H9 (cell line): ENCODE measurements at regions not wholly inside any gene's neighbourhood (a gene's known extent, or its start where the extent isn't known, plus 50 kb on each side); places are given as distances from the start of the nearest gene placed in this dataset.

ENCODE experiments used
- DNase-seq: peaks from one replicate; pipeline ENCODE4 v3.0.0-alpha.2; 2017
- H2AFZ ChIP-seq: one replicate; pipeline ENCODE4 v1.6.1; 2013; ENCODE audit warnings: mild to moderate bottlenecking, low read length, control low read depth, moderate library complexity
- H2AK5ac ChIP-seq: 2 replicates; pipeline ENCODE4 v1.6.1; 2013; ENCODE audit warnings: low read length, control low read depth, mixed read lengths; ENCODE audit not compliant: insufficient read length
- H2BK120ac ChIP-seq: one replicate; pipeline ENCODE4 v1.6.1; 2013; ENCODE audit warnings: low read depth, mild to moderate bottlenecking, low read length, control low read depth, inconsistent platforms; ENCODE audit not compliant: poor library complexity, severe bottlenecking
- H2BK12ac ChIP-seq: 2 replicates; pipeline ENCODE4 v1.6.1; 2013; ENCODE audit warnings: low read length, control low read depth, mixed read lengths, low read depth; ENCODE audit not compliant: insufficient read length
- H2BK15ac ChIP-seq: 2 replicates; pipeline ENCODE4 v1.6.1; 2013; ENCODE audit warnings: low read depth, low read length, control low read depth
- H2BK20ac ChIP-seq: one replicate; pipeline ENCODE4 v1.6.1; 2013; ENCODE audit warnings: low read depth, mild to moderate bottlenecking, low read length, control low read depth, inconsistent platforms; ENCODE audit not compliant: poor library complexity, severe bottlenecking
- H2BK5ac ChIP-seq: 2 replicates; pipeline ENCODE4 v1.6.1; 2013; ENCODE audit warnings: low read length, control low read depth, mixed read lengths; ENCODE audit not compliant: insufficient read length
- H3K14ac ChIP-seq: 2 replicates; pipeline ENCODE4 v1.6.1; 2013; ENCODE audit warnings: low read length, control low read depth; ENCODE audit not compliant: insufficient read depth
- H3K18ac ChIP-seq: 2 replicates; pipeline ENCODE4 v1.6.1; 2013; ENCODE audit warnings: low read depth, mild to moderate bottlenecking, mixed read lengths, low read length, control low read depth; ENCODE audit not compliant: insufficient read length
- H3K23ac ChIP-seq: 2 replicates; pipeline ENCODE4 v1.6.1; 2013; ENCODE audit warnings: low read length, control low read depth, mixed read lengths, low read depth; ENCODE audit not compliant: insufficient read length
- H3K23me2 ChIP-seq: 2 replicates; pipeline ENCODE4 v1.6.1; 2013; ENCODE audit warnings: low read depth, mild to moderate bottlenecking, mixed read lengths, low read length, control low read depth; ENCODE audit not compliant: insufficient read length, poor library complexity, severe bottlenecking
- H3K27ac ChIP-seq: 2 replicates; pipeline ENCODE4 v1.5.1; 2013; ENCODE audit warnings: low read length, control low read depth, mixed read lengths, low read depth; ENCODE audit not compliant: insufficient read length
- H3K27me3 ChIP-seq: 2 replicates; pipeline ENCODE4 v1.6.1; 2013; ENCODE audit warnings: low read length, control low read depth, inconsistent platforms; ENCODE audit not compliant: insufficient read depth
- H3K4ac ChIP-seq: 2 replicates; pipeline ENCODE4 v1.6.1; 2013; ENCODE audit warnings: low read depth, mild to moderate bottlenecking, control low read depth, inconsistent platforms, low read length, moderate library complexity
- H3K4me1 ChIP-seq: 2 replicates; pipeline ENCODE4 v1.6.1; 2013; ENCODE audit warnings: low read length, control low read depth, inconsistent platforms; ENCODE audit not compliant: insufficient read depth
- H3K4me2 ChIP-seq: 2 replicates; pipeline ENCODE4 v1.6.1; 2013; ENCODE audit warnings: low read length, control low read depth, mixed read lengths; ENCODE audit not compliant: insufficient read length, insufficient read depth
- H3K56ac ChIP-seq: 2 replicates; pipeline ENCODE4 v1.6.1; 2013; ENCODE audit warnings: low read depth, mild to moderate bottlenecking, mixed read lengths, low read length, control low read depth; ENCODE audit not compliant: insufficient read length
- H3K79me1 ChIP-seq: 2 replicates; pipeline ENCODE4 v1.6.1; 2013; ENCODE audit warnings: low read depth, mild to moderate bottlenecking, moderate library complexity, low read length, control low read depth, inconsistent platforms; ENCODE audit not compliant: insufficient read depth, poor library complexity, severe bottlenecking
- H3K79me2 ChIP-seq: 2 replicates; pipeline ENCODE4 v1.6.1; 2013; ENCODE audit warnings: low read length, control low read depth, inconsistent platforms; ENCODE audit not compliant: insufficient read depth
- H3K9ac ChIP-seq: 2 replicates; pipeline ENCODE4 v1.6.1; 2013; ENCODE audit warnings: low read length, control low read depth, mixed read lengths; ENCODE audit not compliant: insufficient read length; ENCODE audit errors: extremely low read depth
- H3K9me3 ChIP-seq: one replicate; pipeline ENCODE4 v1.6.1; 2013; ENCODE audit warnings: low read depth, low read length, inconsistent platforms; ENCODE audit not compliant: control insufficient read depth
- H3T11ph ChIP-seq: one replicate; pipeline ENCODE4 v1.6.1; 2013; ENCODE audit warnings: mild to moderate bottlenecking, low read length, control low read depth, inconsistent platforms
- H4K20me1 ChIP-seq: one replicate; pipeline ENCODE4 v1.6.1; 2013; ENCODE audit not compliant: control insufficient read depth, insufficient read length, insufficient read depth
- H4K5ac ChIP-seq: 2 replicates; pipeline ENCODE4 v1.6.1; 2013; ENCODE audit warnings: low read depth, mild to moderate bottlenecking, mixed read lengths, low read length, control low read depth; ENCODE audit not compliant: insufficient read length
- H4K8ac ChIP-seq: replicated peaks from 2 replicates; pipeline ENCODE4 v1.6.1; 2013; ENCODE audit warnings: low read length, control low read depth, mixed read lengths, low read depth; ENCODE audit not compliant: insufficient read length
- H4K91ac ChIP-seq: 2 replicates; pipeline ENCODE4 v1.6.1; 2013; ENCODE audit warnings: low read depth, mild to moderate bottlenecking, moderate library complexity, mixed read lengths, low read length, control low read depth; ENCODE audit not compliant: insufficient read length
- H3K27ac Mint-ChIP-seq, 3 experiments: 2 replicates in 2 of 3; 3 replicates in 1 of 3; pipeline ENCODE4 v1.8.0; 2020 to 2021; ENCODE audit warnings: mixed read lengths in 3 of 3, mild to moderate bottlenecking in 1 of 3, moderate library complexity in 1 of 3
- H3K27me3 Mint-ChIP-seq: 2 replicates; pipeline ENCODE4 v1.8.0; 2021; ENCODE audit warnings: low read depth, mild to moderate bottlenecking, moderate library complexity, mixed read lengths
- H3K36me3 Mint-ChIP-seq, 3 experiments: 2 replicates in 2 of 3; 3 replicates in 1 of 3; pipeline ENCODE4 v1.8.0; 2020 to 2021; ENCODE audit warnings: low read depth in 3 of 3, mixed read lengths in 3 of 3; ENCODE audit not compliant: insufficient read depth in 1 of 3
- H3K4me1 Mint-ChIP-seq, 2 experiments: 2 replicates each; pipeline ENCODE4 v1.8.0; 2020; ENCODE audit warnings: mixed read lengths in 2 of 2
- H3K4me3 Mint-ChIP-seq, 2 experiments: 2 replicates in 1 of 2; 3 replicates in 1 of 2; pipeline ENCODE4 v1.8.0; 2020 to 2021; ENCODE audit warnings: mild to moderate bottlenecking in 2 of 2, mixed read lengths in 2 of 2, moderate library complexity in 1 of 2
- H3K9me3 Mint-ChIP-seq, 2 experiments: 2 replicates in 1 of 2; 3 replicates in 1 of 2; pipeline ENCODE4 v1.8.0; 2020; ENCODE audit warnings: mild to moderate bottlenecking in 2 of 2, mixed read lengths in 2 of 2, moderate library complexity in 1 of 2
- WGBS: extraction: QIAGEN DNeasy Blood & Tissue Kit; methylation state at CpG from one replicate; pipeline ENCODE4 v1.1.7; 2013; ENCODE audit warnings: missing lambda C conversion rate, low lambda C conversion rate, mixed read lengths; ENCODE audit not compliant: insufficient read length; ENCODE audit errors: extremely low coverage; 5-methylcytosine and 5-hydroxymethylcytosine counted together
- TF ChIP-seq, protein P1 (sequence below): fragments of 200-600 bp; sonication (generic); conservative IDR thresholded peaks from 3 replicates; pipeline ENCODE4 v1.8.0; 2021; ENCODE audit warnings: antibody characterized with exemption, mild to moderate bottlenecking

DNA sequence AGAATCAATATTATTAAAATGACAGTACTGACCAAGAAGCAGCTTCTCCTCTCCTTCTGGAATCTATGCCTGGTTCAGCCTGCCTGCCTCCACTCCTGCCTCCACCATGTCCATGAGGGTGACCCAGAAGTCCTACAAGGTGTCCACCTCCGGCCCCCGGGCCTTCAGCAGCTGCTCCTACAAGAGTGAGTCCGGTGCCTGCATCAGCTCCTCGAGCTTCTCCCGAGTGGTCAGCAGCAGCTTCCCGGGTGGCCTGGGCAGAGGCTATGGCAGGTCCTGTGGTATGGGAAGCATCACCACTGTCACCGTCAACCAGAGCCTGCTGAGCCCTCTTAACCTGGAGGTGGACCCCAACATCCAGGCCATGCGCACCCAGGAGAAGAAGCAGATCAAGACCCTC is 822.4 kb upstream of the NEGR1 start:
- Histone ChIP-seq H3K56ac (no peak overlapping the region), H3K9ac (no peak overlapping the region), H3K23ac (no peak overlapping the region), H3K4me1 (no peaks in the 10 kb centered on the region), H2BK15ac (no peak overlapping the region), H4K8ac (no peak overlapping the region), H2BK12ac (no peak overlapping the region), H3T11ph (no peak overlapping the region), H3K4ac (no peak overlapping the region), H3K14ac (no peak overlapping the region), H3K27me3 (no peaks in the 10 kb centered on the region), H4K91ac (no peak overlapping the region), H4K5ac (no peak overlapping the region), H3K9me3 (no peaks in the 10 kb centered on the region), H2BK5ac (no peak overlapping the region), H3K27ac (no peak overlapping the region), H3K79me2 (no peaks in the 10 kb centered on the region), H2BK20ac (no peak overlapping the region), H2AK5ac (no peak overlapping the region), H3K23me2 (no peaks in the 10 kb centered on the region), H2BK120ac (no peak overlapping the region), H3K4me2 (no peak overlapping the region), H3K79me1 (no peaks in the 10 kb centered on the region), H2AFZ (no peak overlapping the region), H3K18ac (no peak overlapping the region), H4K20me1 (no peaks in the 10 kb centered on the region)
- H3K36me3 Mint-ChIP-seq: peaks cover 11 to 20% (median 20%) of the 10 kb centered on the region in 3 experiments; a peak in 6 of 7 replicates
- no peaks in the 10 kb centered on the region for H3K27me3 Mint-ChIP-seq
- peaks cover 5 to 14% of the 10 kb centered on the region in 2 experiments; a peak in 3 of 4 replicates for H3K4me1 Mint-ChIP-seq
- no peak overlapping the region for H3K27ac Mint-ChIP-seq
- no peak overlapping the region for H3K4me3 Mint-ChIP-seq
- DNase-seq: no peak
- WGBS: no CpG with 5 or more reads among the region's 8 CpGs
- TF ChIP-seq, protein P1, sequence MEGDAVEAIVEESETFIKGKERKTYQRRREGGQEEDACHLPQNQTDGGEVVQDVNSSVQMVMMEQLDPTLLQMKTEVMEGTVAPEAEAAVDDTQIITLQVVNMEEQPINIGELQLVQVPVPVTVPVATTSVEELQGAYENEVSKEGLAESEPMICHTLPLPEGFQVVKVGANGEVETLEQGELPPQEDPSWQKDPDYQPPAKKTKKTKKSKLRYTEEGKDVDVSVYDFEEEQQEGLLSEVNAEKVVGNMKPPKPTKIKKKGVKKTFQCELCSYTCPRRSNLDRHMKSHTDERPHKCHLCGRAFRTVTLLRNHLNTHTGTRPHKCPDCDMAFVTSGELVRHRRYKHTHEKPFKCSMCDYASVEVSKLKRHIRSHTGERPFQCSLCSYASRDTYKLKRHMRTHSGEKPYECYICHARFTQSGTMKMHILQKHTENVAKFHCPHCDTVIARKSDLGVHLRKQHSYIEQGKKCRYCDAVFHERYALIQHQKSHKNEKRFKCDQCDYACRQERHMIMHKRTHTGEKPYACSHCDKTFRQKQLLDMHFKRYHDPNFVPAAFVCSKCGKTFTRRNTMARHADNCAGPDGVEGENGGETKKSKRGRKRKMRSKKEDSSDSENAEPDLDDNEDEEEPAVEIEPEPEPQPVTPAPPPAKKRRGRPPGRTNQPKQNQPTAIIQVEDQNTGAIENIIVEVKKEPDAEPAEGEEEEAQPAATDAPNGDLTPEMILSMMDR: no peak
- peaks cover 8 to 17% of the 10 kb centered on the region in 2 experiments; a peak in 4 of 5 replicates for H3K9me3 Mint-ChIP-seq
